Natural killer cell (primary cell): ENCODE measurements at regions not wholly inside any gene's neighbourhood (a gene's known extent, or its start where the extent isn't known, plus 50 kb on each side); places are given as distances from the start of the nearest gene placed in this dataset.

Experiments used
- ATAC-seq, 3 donors: fragments of 150-1000 bp in 2 of 3; fragments of 200-7000 bp in 1 of 3; cut with Tn5 transposase; 1 replicate in 1 of 3; 2 replicates in 2 of 3; pipeline ENCODE4 v1.10.0; 2021; ENCODE audit warnings: mild to moderate bottlenecking in 2 of 3, moderate library complexity in 2 of 3
- DNase-seq, 2 donors: peaks; one replicate each; pipeline versions ENCODE4 v3.0.0 to v3.0.0-alpha.2; 2013 to 2021; ENCODE audit warnings: mixed read lengths in 1 of 2
- H3K27ac ChIP-seq: one replicate; pipeline ENCODE4 v1.5.1; 2013; ENCODE audit warnings: mild to moderate bottlenecking, low read length
- H3K27me3 ChIP-seq: one replicate; pipeline ENCODE4 v1.6.1; 2013; ENCODE audit warnings: low read length; ENCODE audit not compliant: control insufficient read depth, insufficient read depth
- H3K36me3 ChIP-seq: one replicate; pipeline ENCODE4 v1.6.1; 2013; ENCODE audit warnings: low read length; ENCODE audit not compliant: control insufficient read depth, insufficient read depth
- H3K4me1 ChIP-seq: one replicate; pipeline ENCODE4 v1.6.1; 2013; ENCODE audit warnings: low read length; ENCODE audit not compliant: control insufficient read depth, insufficient read depth
- H3K4me3 ChIP-seq: one replicate; pipeline ENCODE4 v1.5.1; 2013; ENCODE audit warnings: low read length
- H3K9me3 ChIP-seq: one replicate; pipeline ENCODE4 v1.6.1; 2013; ENCODE audit warnings: low read length; ENCODE audit not compliant: control insufficient read depth, insufficient read depth
- H3K27ac Mint-ChIP-seq, 2 donors: one replicate each; pipeline ENCODE4 v1.8.0; 2022; ENCODE audit warnings: mild to moderate bottlenecking in 2 of 2, mixed read lengths in 2 of 2, moderate library complexity in 1 of 2
- H3K27me3 Mint-ChIP-seq, 2 donors: one replicate each; pipeline ENCODE4 v1.8.0; 2022; ENCODE audit warnings: low read depth in 2 of 2, mixed read lengths in 2 of 2
- H3K36me3 Mint-ChIP-seq: one replicate; pipeline ENCODE4 v1.8.0; 2022; ENCODE audit warnings: mixed read lengths
- H3K4me1 Mint-ChIP-seq, 2 donors: one replicate each; pipeline ENCODE4 v1.8.0; 2022; ENCODE audit warnings: mixed read lengths in 2 of 2
- H3K4me3 Mint-ChIP-seq: one replicate; pipeline ENCODE4 v1.8.0; 2022; ENCODE audit warnings: mild to moderate bottlenecking, moderate library complexity, mixed read lengths
- H3K9me3 Mint-ChIP-seq, 2 donors: one replicate each; pipeline ENCODE4 v1.8.0; 2022; ENCODE audit warnings: mixed read lengths in 2 of 2
- CTCF ChIP-seq: fragments of 200-600 bp; IDR thresholded peaks from one replicate; pipeline ENCODE4 v1.8.0; 2022; ENCODE audit warnings: antibody characterized with exemption
- WGBS: methylation state at CpG from one replicate; pipeline ENCODE4 v1.1.7; 2013; ENCODE audit warnings: missing lambda C conversion rate; ENCODE audit not compliant: insufficient coverage; 5-methylcytosine and 5-hydroxymethylcytosine counted together
- intact Hi-C: fragments of 100-400 bp; cut with micrococcal nuclease; formaldehyde crosslinking; loops from one replicate; pipeline ENCODE4 v1.14.2; 2022

- no peak overlapping the region for H3K4me3 Mint-ChIP-seq
- no peaks in the 10 kb centered on the region for H3K4me1 Mint-ChIP-seq
- Histone ChIP-seq H3K27ac (no peak overlapping the region), H3K9me3 (no peaks in the 10 kb centered on the region), H3K4me1 (no peaks in the 10 kb centered on the region), H3K4me3 (no peak overlapping the region), H3K36me3 (no peaks in the 10 kb centered on the region), H3K27me3 (no peaks in the 10 kb centered on the region)
- intact Hi-C loops, result no loop called here
- ATAC-seq (no peak), DNase-seq (no peak)
- H3K9me3 Mint-ChIP-seq, result peaks cover 11 to 18% of the 10 kb centered on the region in 2 donors
- H3K27ac Mint-ChIP-seq, result no peak overlapping the region
- H3K36me3 Mint-ChIP-seq, result no peaks in the 10 kb centered on the region
- TF ChIP-seq CTCF, result no peak
- WGBS, result 62% methylated on average over 5 of the region's 5 CpGs
- H3K27me3 Mint-ChIP-seq, result no peaks in the 10 kb centered on the region
These were observed 137.3 kb upstream of the TENM4 start for GRCh38 chr11:79578116-79578515.

- no peak overlapping the region for H3K4me3 Mint-ChIP-seq
- ATAC-seq (no peak), DNase-seq (no peak)
- no peak overlapping the region for H3K27ac Mint-ChIP-seq
- H3K36me3 Mint-ChIP-seq, result no peaks in the 10 kb centered on the region
- H3K36me3 ChIP-seq, result no peaks in the 10 kb centered on the region
- peaks cover 11 to 15% of the 10 kb centered on the region in 2 donors for H3K9me3 Mint-ChIP-seq
- H3K27me3 Mint-ChIP-seq, result no peaks in the 10 kb centered on the region
- no peak for TF ChIP-seq CTCF
- H3K27ac ChIP-seq, result no peak overlapping the region
- 60% methylated on average over 1 of the region's 1 CpG for WGBS
- H3K4me1 ChIP-seq, result no peaks in the 10 kb centered on the region
- H3K4me1 Mint-ChIP-seq, result no peaks in the 10 kb centered on the region
- H3K9me3 ChIP-seq, result no peaks in the 10 kb centered on the region
- intact Hi-C loops, result no loop called here
- no peak overlapping the region for H3K4me3 ChIP-seq
- no peaks in the 10 kb centered on the region for H3K27me3 ChIP-seq
These were observed 134.9 kb upstream of the TENM4 start for GRCh38 chr11:79575701-79576100.

GRCh38 chr11:79570104-79570503 is 129.3 kb upstream of the TENM4 start:
- H3K36me3 Mint-ChIP-seq, result no peaks in the 10 kb centered on the region
- H3K36me3 ChIP-seq, result no peaks in the 10 kb centered on the region
- peaks cover 7 to 14% of the 10 kb centered on the region in 2 donors for H3K9me3 Mint-ChIP-seq
- H3K27ac Mint-ChIP-seq, result no peak overlapping the region
- no peak overlapping the region for H3K4me3 ChIP-seq
- H3K27me3 Mint-ChIP-seq, result no peaks in the 10 kb centered on the region
- no peak overlapping the region for H3K27ac ChIP-seq
- no peaks in the 10 kb centered on the region for H3K27me3 ChIP-seq
- H3K9me3 ChIP-seq, result no peaks in the 10 kb centered on the region
- ATAC-seq (no peak), DNase-seq (no peak)
- 20% methylated on average over 2 of the region's 2 CpGs for WGBS
- TF ChIP-seq CTCF, result no peak
- no peak overlapping the region for H3K4me3 Mint-ChIP-seq
- intact Hi-C loops, result no loop called here
- H3K4me1 Mint-ChIP-seq, result no peaks in the 10 kb centered on the region
- H3K4me1 ChIP-seq, result no peaks in the 10 kb centered on the region

GRCh38 chr11:79564288-79564925 is 123.6 kb upstream of the TENM4 start:
- H3K9me3 ChIP-seq, result peaks cover 5% of the 10 kb centered on the region
- 87% methylated on average over 5 of the region's 5 CpGs for WGBS

More at GRCh38 chr11:79564288-79564925, 123.6 kb upstream of the TENM4 start:
- Histone ChIP-seq H3K27me3 (no peaks in the 10 kb centered on the region), H3K27ac (no peak overlapping the region), H3K36me3 (no peaks in the 10 kb centered on the region), H3K4me3 (no peak overlapping the region), H3K4me1 (no peaks in the 10 kb centered on the region)
- no peak for TF ChIP-seq CTCF
- Mint-ChIP-seq H3K27ac (no peak overlapping the region), H3K9me3 (peaks cover 8 to 20% of the 10 kb centered on the region in 2 donors), H3K4me1 (no peaks in the 10 kb centered on the region), H3K36me3 (no peaks in the 10 kb centered on the region), H3K4me3 (no peak overlapping the region), H3K27me3 (no peaks in the 10 kb centered on the region)
- DNase-seq (no peak), ATAC-seq (no peak)
- intact Hi-C loops, result no loop called here
